ENCODE measurements at regions not wholly inside any gene's neighbourhood (a gene's known extent, or its start where the extent isn't known, plus 50 kb on each side); places are given as distances from the start of the nearest gene placed in this dataset.
"Not testable (repeated sequence)": the region's sequence is repeated elsewhere in the genome, so short reads cannot be mapped to it uniquely, and the experiment has no call there.

- TF ChIP-seq CTCF (IDR thresholded peaks at IDR 0.05); SIN3A (IDR thresholded peaks at IDR 0.05; ENCODE audit: borderline replicate concordance, low read depth, low read length): not testable (repeated sequence)
- TF ChIP-seq, protein P1, sequence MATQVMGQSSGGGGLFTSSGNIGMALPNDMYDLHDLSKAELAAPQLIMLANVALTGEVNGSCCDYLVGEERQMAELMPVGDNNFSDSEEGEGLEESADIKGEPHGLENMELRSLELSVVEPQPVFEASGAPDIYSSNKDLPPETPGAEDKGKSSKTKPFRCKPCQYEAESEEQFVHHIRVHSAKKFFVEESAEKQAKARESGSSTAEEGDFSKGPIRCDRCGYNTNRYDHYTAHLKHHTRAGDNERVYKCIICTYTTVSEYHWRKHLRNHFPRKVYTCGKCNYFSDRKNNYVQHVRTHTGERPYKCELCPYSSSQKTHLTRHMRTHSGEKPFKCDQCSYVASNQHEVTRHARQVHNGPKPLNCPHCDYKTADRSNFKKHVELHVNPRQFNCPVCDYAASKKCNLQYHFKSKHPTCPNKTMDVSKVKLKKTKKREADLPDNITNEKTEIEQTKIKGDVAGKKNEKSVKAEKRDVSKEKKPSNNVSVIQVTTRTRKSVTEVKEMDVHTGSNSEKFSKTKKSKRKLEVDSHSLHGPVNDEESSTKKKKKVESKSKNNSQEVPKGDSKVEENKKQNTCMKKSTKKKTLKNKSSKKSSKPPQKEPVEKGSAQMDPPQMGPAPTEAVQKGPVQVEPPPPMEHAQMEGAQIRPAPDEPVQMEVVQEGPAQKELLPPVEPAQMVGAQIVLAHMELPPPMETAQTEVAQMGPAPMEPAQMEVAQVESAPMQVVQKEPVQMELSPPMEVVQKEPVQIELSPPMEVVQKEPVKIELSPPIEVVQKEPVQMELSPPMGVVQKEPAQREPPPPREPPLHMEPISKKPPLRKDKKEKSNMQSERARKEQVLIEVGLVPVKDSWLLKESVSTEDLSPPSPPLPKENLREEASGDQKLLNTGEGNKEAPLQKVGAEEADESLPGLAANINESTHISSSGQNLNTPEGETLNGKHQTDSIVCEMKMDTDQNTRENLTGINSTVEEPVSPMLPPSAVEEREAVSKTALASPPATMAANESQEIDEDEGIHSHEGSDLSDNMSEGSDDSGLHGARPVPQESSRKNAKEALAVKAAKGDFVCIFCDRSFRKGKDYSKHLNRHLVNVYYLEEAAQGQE (IDR thresholded peaks at IDR 0.05; ENCODE audit: low read depth, low read length), result not testable (repeated sequence)
Observed at GRCh38 chr4:141368241-141368640, 147.5 kb downstream of the ZNF330 start.

Measured in SK-N-SH (cell line).